Effector CD8-positive, alpha-beta T cell (primary cell): ENCODE measurements at regions not wholly inside any gene's neighbourhood (a gene's known extent, or its start where the extent isn't known, plus 50 kb on each side); places are given as distances from the start of the nearest gene placed in this dataset.
"Not testable (repeated sequence)": the region's sequence is repeated elsewhere in the genome, so short reads cannot be mapped to it uniquely, and the experiment has no call there.

Experiments
- DNase-seq: peaks from one replicate; lab custom pipeline; 2025; lab: John Stamatoyannopoulos, UW

- DNase-seq, result no peak
Observed at GRCh38 chr4:24001486-24002329, 111.9 kb upstream of the PPARGC1A start.

- DNase-seq, result no peak
Observed at GRCh38 chr4:24000470-24000831, 110.6 kb upstream of the PPARGC1A start.

GRCh38 chr4:23999714-24000469, 110.0 kb upstream of the PPARGC1A start:
- DNase-seq, result no peak

GRCh38 chr4:23993373-23993772, 103.5 kb upstream of the PPARGC1A start:
- DNase-seq, result no peak

GRCh38 chr4:23991444-23991843, 101.6 kb upstream of the PPARGC1A start:
- no peak for DNase-seq

- no peak for DNase-seq
Observed at GRCh38 chr4:23986270-23986669, 96.4 kb upstream of the PPARGC1A start.

GRCh38 chr4:23981328-23981727, 91.5 kb upstream of the PPARGC1A start:
- no peak for DNase-seq

- no peak for DNase-seq
Observed at GRCh38 chr4:23979534-23979933, 89.7 kb upstream of the PPARGC1A start.

GRCh38 chr4:23978002-23978401, 88.2 kb upstream of the PPARGC1A start:
- DNase-seq, result no peak

GRCh38 chr4:23976423-23976822, 86.6 kb upstream of the PPARGC1A start:
- DNase-seq, result no peak

GRCh38 chr4:23973308-23973855, 83.5 kb upstream of the PPARGC1A start:
- DNase-seq, result no peak

GRCh38 chr4:23972805-23973204, 83.0 kb upstream of the PPARGC1A start:
- no peak for DNase-seq

- no peak for DNase-seq
Observed at GRCh38 chr4:23972187-23972586, 82.3 kb upstream of the PPARGC1A start.

- DNase-seq, result no peak
Observed at GRCh38 chr4:23970201-23970850, 80.5 kb upstream of the PPARGC1A start.

- no peak for DNase-seq
Observed at GRCh38 chr4:23969635-23970145, 79.8 kb upstream of the PPARGC1A start.

GRCh38 chr4:23967281-23967680, 77.4 kb upstream of the PPARGC1A start:
- no peak for DNase-seq

- no peak for DNase-seq
Observed at GRCh38 chr4:23966725-23967124, 76.9 kb upstream of the PPARGC1A start.

- DNase-seq, result no peak
Observed at GRCh38 chr4:23962462-23962861, 72.6 kb upstream of the PPARGC1A start.

GRCh38 chr4:23961395-23961794, 71.5 kb upstream of the PPARGC1A start:
- not testable (repeated sequence) for DNase-seq

GRCh38 chr4:23959396-23960148, 69.7 kb upstream of the PPARGC1A start:
- no peak for DNase-seq

GRCh38 chr4:23958749-23959148, 68.9 kb upstream of the PPARGC1A start:
- no peak for DNase-seq
